ENCODE measurements at regions not wholly inside any gene's neighbourhood (a gene's known extent, or its start where the extent isn't known, plus 50 kb on each side); places are given as distances from the start of the nearest gene placed in this dataset.

GRCh38 chr14:50038398-50039119 is 77.8 kb downstream of the VCPKMT start:
- peak; percentile 89 for DNase-seq (ENCODE audit: low spot score)

- no peak for DNase-seq (ENCODE audit: low spot score)
Observed at GRCh38 chr14:50039120-50039517, 77.3 kb downstream of the VCPKMT start.

- no peak for DNase-seq (ENCODE audit: low spot score)
Observed at GRCh38 chr14:50039734-50040400, 76.5 kb downstream of the VCPKMT start.

- no peak for DNase-seq (ENCODE audit: low spot score)
Observed at GRCh38 chr14:50040401-50040775, 76.0 kb downstream of the VCPKMT start.

GRCh38 chr14:50040895-50041465 is 75.4 kb downstream of the VCPKMT start:
- no peak for DNase-seq (ENCODE audit: low spot score)

GRCh38 chr14:50041980-50042379 is 74.4 kb downstream of the VCPKMT start:
- no peak for DNase-seq (ENCODE audit: low spot score)

- DNase-seq (ENCODE audit: low spot score) = no peak
Observed at GRCh38 chr14:50044042-50044651, 72.2 kb downstream of the VCPKMT start.

GRCh38 chr14:50045039-50045711 is 71.2 kb downstream of the VCPKMT start:
- DNase-seq (ENCODE audit: low spot score) = peak; percentile 65

GRCh38 chr14:50045837-50046236 is 70.5 kb downstream of the VCPKMT start:
- no peak for DNase-seq (ENCODE audit: low spot score)

- no peak for DNase-seq (ENCODE audit: low spot score)
Observed at GRCh38 chr14:50047274-50047676, 69.1 kb downstream of the VCPKMT start.

- DNase-seq (ENCODE audit: low spot score) = no peak
Observed at GRCh38 chr14:50049093-50049492, 67.3 kb downstream of the VCPKMT start.

GRCh38 chr14:50049703-50050570 is 66.4 kb downstream of the VCPKMT start:
- DNase-seq (ENCODE audit: low spot score) = no peak

GRCh38 chr14:50051106-50051505 is 65.3 kb downstream of the VCPKMT start:
- DNase-seq (ENCODE audit: low spot score) = no peak

GRCh38 chr14:50051706-50052105 is 64.7 kb downstream of the VCPKMT start:
- no peak for DNase-seq (ENCODE audit: low spot score)

- no peak for DNase-seq (ENCODE audit: low spot score)
Observed at GRCh38 chr14:50052517-50052916, 63.9 kb downstream of the VCPKMT start.

GRCh38 chr14:50053935-50054334 is 62.4 kb downstream of the VCPKMT start:
- DNase-seq (ENCODE audit: low spot score) = no peak

- DNase-seq (ENCODE audit: low spot score) = no peak
Observed at GRCh38 chr14:50055461-50056228, 60.7 kb downstream of the VCPKMT start.

GRCh38 chr14:50056435-50056834 is 59.9 kb downstream of the VCPKMT start:
- no peak for DNase-seq (ENCODE audit: low spot score)

GRCh38 chr14:50057331-50057730 is 59.0 kb downstream of the VCPKMT start:
- no peak for DNase-seq (ENCODE audit: low spot score)

- no peak for DNase-seq (ENCODE audit: low spot score)
Observed at GRCh38 chr14:50058113-50058512, 58.3 kb downstream of the VCPKMT start.

Data from hematopoietic multipotent progenitor cell treated with erythropoietin and hydrocortisone succinate and interleukin-3 and kit ligand, for 17 days (in vitro differentiated cells).